Omental fat pad (tissue), 3 donors: ENCODE measurements at regions not wholly inside any gene's neighbourhood (a gene's known extent, or its start where the extent isn't known, plus 50 kb on each side); places are given as distances from the start of the nearest gene placed in this dataset.
"Not testable (repeated sequence)": the region's sequence is repeated elsewhere in the genome, so short reads cannot be mapped to it uniquely, and the experiment has no call there.

Experiments used
- ATAC-seq: fragments of 150-250 bp; one replicate; pipeline ENCODE4 v1.9.1; 2016; ENCODE audit warnings: mild to moderate bottlenecking, moderate library complexity; ENCODE audit not compliant: low FRiP score
- DNase-seq: peaks from one replicate; pipeline ENCODE4 v3.0.0-alpha.2; 2019; ENCODE audit warnings: low spot score
- TF ChIP-seq, protein P1 (sequence below), 3 donors: fragments of 450-650 bp; IDR thresholded peaks; one replicate each; pipeline ENCODE4 v1.5.1; 2016 to 2017; ENCODE audit warnings: antibody characterized with exemption in 3 of 3, mild to moderate bottlenecking in 3 of 3, moderate library complexity in 2 of 3

DNA sequence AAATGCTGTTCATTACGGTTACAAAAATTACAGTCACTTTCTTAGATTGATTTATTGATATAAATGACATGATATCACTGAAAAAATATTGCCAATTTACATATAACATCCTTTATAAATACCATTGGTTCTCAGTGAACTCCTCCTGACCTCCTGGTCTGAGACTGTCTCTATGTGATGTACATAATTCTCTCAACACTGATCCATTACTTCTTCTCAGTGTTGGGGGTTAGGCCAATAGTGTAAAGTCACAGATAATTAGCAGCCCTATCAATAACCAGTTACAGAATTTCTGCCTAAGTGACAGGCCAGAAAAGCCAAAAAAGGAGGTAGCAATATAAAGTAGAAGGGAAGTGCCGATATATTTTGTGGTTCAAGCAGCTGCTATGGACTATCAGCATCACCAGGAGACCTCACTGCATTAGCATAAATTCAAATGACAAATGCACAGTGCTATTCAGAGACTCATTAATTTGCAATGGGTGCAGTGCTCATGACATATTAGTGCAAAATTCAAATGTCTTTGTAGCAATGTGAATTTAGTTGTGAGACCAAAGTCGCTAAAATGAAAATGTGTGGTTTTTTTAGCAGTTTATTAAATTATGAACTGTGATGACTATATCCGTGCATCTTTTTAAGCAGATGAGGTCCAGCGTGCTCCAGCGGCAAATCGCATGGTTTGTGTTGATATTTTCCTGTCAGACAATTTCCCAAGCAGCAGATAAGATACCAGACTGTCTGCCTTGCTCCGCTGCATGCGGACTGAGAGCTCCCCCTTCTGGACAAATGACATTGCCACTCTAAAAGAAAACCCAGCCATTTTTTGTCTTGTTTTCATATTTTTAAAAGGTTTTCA, 144.6 kb downstream of the CETN3 start:
- DNase-seq (no peak), ATAC-seq (no peak)
- TF ChIP-seq, protein P1, sequence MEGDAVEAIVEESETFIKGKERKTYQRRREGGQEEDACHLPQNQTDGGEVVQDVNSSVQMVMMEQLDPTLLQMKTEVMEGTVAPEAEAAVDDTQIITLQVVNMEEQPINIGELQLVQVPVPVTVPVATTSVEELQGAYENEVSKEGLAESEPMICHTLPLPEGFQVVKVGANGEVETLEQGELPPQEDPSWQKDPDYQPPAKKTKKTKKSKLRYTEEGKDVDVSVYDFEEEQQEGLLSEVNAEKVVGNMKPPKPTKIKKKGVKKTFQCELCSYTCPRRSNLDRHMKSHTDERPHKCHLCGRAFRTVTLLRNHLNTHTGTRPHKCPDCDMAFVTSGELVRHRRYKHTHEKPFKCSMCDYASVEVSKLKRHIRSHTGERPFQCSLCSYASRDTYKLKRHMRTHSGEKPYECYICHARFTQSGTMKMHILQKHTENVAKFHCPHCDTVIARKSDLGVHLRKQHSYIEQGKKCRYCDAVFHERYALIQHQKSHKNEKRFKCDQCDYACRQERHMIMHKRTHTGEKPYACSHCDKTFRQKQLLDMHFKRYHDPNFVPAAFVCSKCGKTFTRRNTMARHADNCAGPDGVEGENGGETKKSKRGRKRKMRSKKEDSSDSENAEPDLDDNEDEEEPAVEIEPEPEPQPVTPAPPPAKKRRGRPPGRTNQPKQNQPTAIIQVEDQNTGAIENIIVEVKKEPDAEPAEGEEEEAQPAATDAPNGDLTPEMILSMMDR (IDR thresholded peaks at IDR 0.05) = peak in 1 of 3 donors; percentile 45

GRCh38 chr5:90263102-90263820, 146.3 kb downstream of the CETN3 start:
- ATAC-seq (no peak), DNase-seq (no peak)
- TF ChIP-seq, protein P1 (IDR thresholded peaks at IDR 0.05) = no peak

DNA sequence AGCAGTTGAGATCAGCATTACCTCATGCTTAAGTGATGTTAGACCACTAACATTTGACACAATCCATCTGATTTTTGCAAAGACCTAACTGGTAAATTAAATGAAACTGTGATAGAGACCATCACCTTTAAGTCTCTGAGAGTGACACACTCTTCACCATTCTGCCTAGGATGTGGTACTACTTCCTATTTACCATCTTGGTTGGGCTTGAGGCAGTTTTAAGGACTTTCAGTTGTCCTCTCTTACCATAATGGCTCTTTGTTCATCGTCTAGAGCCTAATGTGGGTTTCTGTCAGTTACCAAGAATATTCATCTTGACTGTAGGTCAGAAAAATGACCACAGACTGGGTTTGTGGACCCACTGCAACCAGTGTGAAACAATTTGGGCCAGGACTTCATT, 158.1 kb downstream of the CETN3 start:
- DNase-seq (no peak), ATAC-seq (no peak)
- TF ChIP-seq, protein P1 (IDR thresholded peaks at IDR 0.05) = no peak

DNA sequence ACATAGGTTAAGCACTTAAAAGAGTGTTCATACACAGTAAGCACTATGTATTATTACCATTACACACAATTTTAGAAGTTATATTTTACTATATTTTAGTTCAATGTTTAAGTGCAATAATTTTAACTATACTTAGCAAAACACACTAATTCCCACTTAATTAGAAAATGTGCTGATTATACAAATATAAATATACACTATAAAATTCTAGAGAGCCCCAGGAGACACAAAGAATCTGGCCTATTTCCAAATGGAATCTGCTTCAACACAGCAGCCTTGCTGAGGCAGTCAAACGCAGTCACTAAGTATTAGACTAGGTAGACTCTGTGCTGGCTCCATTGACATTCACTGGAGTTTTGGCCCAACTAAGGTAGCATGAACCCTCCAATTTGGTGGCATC, 160.9 kb downstream of the CETN3 start:
- ATAC-seq (no peak), DNase-seq (no peak)
- TF ChIP-seq, protein P1 (IDR thresholded peaks at IDR 0.05) = no peak

DNA sequence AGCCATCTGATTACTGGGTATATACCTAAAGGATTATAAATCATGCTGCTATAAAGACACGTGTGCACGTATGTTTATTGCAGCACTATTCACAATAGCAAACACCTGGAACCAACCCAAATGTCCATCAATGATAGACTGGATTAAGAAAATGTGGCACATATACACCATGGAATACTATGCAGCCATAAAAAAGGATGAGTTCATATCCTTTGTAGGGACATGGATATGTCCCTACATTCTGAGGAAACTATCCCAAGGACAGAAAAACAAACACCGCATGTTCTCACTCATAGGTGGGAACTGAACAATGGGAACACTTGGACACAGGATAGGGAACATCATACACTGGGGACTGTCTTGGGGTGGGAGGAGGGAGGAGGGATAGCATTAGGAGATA, 165.7 kb downstream of the CETN3 start:
- not testable (repeated sequence) for ATAC-seq, DNase-seq

- DNase-seq (no peak), ATAC-seq (no peak)
- TF ChIP-seq, protein P1 (IDR thresholded peaks at IDR 0.05) = no peak
Measured at GRCh38 chr5:90233476-90233875, 176.1 kb downstream of the CETN3 start.

DNA sequence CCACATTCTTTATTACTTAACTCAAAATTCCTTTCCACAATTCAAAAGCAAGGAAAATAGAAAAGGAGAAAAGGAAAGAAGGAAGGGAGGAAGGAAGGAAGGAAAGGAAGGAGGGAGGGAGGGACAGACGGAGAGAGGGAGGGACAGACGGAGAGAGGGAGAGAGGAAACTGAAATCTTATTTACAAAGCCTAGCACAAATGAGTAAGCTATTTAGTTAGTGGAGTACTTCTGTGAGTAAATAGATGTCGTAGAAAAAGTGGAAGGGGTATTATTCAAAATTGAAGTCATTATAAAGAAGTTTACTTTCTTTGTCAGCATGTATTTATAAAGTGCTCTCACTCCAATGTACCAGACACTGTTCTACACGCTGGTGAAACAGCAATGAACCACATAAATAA, 177.9 kb downstream of the CETN3 start:
- ATAC-seq = no peak
- TF ChIP-seq, protein P1 (IDR thresholded peaks at IDR 0.05) = no peak
- DNase-seq = no peak
